Occipital lobe (tissue), 1 donor: ENCODE measurements at regions not wholly inside any gene's neighbourhood (a gene's known extent, or its start where the extent isn't known, plus 50 kb on each side); places are given as distances from the start of the nearest gene placed in this dataset.
"Not testable (repeated sequence)": the region's sequence is repeated elsewhere in the genome, so short reads cannot be mapped to it uniquely, and the experiment has no call there.

Experiments
- DNase-seq: peaks from one replicate; lab custom pipeline; 2025; lab: John Stamatoyannopoulos, UW

DNA sequence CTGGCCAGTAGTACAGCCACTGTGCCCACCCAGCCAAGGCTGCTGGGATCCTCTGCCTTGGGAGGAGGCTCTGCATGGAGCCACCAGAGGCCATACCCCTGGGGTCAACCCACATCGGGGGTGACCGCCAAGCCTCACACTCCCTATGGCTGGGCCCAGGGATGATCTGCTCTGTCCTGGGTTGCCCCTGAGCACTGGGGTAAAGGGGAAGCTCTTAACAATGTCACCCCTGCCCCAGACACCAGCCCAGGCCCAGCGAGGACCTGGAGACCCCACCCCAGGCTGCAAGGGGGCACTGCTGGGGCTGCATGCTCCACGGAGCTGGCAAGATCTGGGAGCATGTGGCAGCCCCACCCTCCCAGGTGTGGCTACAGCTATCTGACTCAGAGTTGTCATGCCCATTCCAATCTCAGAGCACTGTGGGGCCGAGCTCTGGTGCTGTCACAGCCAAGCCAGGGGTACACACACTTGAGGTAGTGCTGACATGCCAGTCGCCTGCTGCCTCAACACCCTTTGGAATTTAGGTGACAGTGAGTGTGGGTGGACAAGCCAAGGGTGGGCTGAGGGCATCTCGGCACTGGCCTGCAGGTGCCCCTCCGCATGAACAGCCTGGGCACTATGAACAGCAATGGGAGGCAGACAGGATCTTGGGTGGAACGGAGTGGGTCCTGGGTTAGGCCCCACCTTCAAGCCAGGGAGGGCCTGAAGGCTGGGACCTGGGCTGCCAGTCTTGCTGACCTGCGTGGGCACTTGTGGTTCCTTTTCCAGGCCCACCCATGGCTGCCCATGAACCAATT is 427.7 kb downstream of the LRRIQ3 start:
- no peak for DNase-seq

- no peak for DNase-seq
These were observed 431.1 kb downstream of the LRRIQ3 start for GRCh38 chr1:73766786-73767348.

GRCh38 chr1:73765551-73766233 is 432.3 kb downstream of the LRRIQ3 start:
- DNase-seq = no peak

DNA sequence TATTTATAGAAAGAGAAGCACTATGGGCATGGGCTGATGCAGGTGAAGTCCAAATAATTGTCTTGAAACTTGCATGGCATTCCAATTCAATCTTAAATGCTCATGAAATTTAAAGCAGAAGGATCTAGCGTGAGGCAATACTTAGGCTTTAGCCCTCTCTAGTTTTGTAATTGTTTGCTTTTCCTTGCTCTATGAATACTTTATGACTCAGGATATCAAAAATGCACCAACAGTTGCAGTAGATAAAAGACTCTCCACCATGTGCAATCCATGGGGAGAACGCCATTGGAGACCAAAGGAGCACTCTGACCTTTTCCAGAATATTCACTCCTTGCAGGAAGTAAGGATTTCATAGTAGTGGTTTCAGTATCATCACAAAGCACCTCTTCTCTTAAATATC is 436.4 kb downstream of the LRRIQ3 start:
- DNase-seq = no peak

GRCh38 chr1:73759011-73759410 is 439.0 kb downstream of the LRRIQ3 start:
- DNase-seq = no peak

- no peak for DNase-seq
These were observed 441.2 kb downstream of the LRRIQ3 start for GRCh38 chr1:73756817-73757216.

DNA sequence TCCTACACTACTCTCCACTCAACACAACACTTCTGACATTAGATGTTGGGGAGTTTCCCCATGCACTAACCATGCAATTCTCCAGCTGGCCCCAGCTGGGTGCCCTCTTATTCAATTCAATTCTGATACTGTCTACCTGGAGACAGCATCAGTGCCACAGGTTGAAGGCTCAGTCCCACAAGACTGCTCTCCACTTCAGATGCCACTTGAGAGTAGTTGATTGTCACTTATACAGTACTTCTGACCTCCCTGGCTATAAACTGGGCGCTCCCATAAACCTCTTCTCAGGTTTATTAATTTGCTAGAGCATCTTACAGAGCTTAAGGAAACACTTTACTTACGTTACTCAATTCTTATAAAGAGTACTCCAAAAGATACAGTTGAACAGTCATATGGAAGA is 442.3 kb downstream of the LRRIQ3 start:
- DNase-seq = no peak

GRCh38 chr1:73749996-73750395 is 448.0 kb downstream of the LRRIQ3 start:
- no peak for DNase-seq

GRCh38 chr1:73744985-73745384 is 453.0 kb downstream of the LRRIQ3 start:
- DNase-seq = no peak

DNA sequence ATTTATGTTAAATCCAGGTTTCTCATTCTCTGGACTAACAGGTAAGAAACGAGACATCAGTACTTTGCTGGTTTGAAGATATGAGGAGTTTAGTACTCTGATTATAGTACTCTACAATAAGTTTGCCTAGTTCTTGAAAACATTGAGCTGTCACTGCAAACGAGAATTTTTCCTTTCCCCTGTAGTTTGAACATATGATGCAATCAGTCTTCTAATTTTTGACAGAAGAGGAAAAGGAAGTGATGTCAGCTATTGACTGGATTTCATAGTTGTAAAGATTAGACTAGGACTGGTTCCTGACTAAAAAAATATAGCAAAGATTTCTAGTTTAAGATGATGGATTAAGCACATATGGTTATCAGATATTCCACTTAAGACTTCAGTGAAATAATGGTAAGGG is 461.9 kb downstream of the LRRIQ3 start:
- DNase-seq = no peak

DNA sequence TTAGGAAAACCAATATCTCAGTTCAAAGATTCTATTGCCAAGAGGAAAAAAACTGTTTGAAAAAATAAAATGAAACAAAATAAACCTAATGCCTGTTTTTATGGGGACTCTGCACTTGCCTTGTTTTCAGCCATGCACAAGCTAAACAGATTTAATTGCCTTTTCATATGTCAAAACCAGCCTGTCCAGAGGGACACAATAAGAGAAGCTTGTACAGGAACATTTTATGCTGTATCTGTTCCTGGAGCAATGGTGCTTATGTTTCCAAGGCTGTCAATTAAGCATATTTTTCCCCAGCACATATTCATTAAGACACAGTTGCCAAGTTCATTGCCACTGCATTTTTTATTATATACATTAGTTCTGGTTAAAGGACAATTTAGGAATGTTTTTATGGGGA is 470.9 kb downstream of the LRRIQ3 start:
- no peak for DNase-seq

DNA sequence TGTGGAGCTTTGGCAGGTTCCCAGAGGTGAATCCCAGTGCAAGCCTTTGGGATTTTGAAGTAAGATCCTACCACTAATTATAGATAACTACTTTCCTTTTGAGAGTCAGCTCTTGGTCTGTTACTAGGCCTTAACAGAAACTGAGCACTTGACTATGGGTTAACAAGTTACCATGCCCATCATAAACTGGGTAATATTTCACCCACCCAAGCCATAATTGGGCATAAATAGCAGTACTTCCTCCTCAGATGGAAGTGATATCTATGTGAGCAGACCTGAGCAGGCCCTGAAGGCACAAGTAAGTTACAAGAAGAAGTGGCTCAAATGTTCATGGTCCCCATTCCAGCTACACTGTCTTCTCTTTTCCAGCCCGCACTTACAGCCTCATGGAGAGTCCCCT is 475.9 kb downstream of the LRRIQ3 start:
- DNase-seq = no peak

DNA sequence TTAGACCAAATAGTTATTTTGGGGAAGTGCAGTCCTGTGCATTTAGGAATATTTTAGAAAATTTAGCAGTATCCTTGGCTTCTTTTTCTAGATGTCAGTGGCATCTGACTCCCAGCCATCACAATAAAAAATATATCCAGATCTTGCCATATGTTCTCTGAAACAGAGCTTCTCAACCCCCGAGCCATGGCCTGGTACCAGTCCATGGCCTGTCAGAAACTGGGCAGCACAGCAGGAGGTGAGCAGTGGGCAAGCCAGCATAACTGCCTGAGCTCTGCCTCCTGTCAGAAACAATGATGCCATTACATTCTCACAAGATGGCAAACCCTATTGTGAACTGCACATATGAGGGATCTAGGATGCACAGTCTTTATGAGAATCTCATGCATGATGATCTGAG is 480.0 kb downstream of the LRRIQ3 start:
- DNase-seq = no peak

- DNase-seq = no peak
These were observed 486.9 kb downstream of the LRRIQ3 start for GRCh38 chr1:73711089-73711488.

GRCh38 chr1:73701826-73702225 is 496.1 kb downstream of the LRRIQ3 start:
- DNase-seq = no peak

DNA sequence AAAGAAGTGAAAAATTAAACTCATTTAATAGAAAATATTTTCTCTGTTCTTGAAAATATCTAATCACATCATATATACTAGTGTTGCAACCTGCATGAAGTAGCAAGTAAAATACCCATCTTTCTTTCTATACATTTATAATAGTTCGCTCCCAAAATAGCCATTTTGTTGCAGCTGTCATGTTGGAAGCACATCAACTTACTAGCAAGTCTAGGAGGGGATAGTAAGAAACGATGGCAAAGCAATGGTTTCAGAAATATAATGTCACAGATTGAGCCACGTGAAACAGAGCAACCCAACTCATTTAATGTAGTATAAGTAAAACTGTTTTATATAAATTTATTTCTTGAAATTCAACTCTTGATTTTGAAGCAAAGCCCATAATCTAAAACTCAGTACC is 521.8 kb downstream of the LRRIQ3 start:
- DNase-seq = no peak

GRCh38 chr1:73674945-73675561 is 522.9 kb downstream of the LRRIQ3 start:
- DNase-seq = no peak

GRCh38 chr1:73673971-73674370 is 524.0 kb downstream of the LRRIQ3 start:
- DNase-seq = no peak

GRCh38 chr1:73671530-73671929 is 526.4 kb downstream of the LRRIQ3 start:
- no peak for DNase-seq

GRCh38 chr1:73667959-73668358 is 530.0 kb downstream of the LRRIQ3 start:
- DNase-seq = not testable (repeated sequence)

DNA sequence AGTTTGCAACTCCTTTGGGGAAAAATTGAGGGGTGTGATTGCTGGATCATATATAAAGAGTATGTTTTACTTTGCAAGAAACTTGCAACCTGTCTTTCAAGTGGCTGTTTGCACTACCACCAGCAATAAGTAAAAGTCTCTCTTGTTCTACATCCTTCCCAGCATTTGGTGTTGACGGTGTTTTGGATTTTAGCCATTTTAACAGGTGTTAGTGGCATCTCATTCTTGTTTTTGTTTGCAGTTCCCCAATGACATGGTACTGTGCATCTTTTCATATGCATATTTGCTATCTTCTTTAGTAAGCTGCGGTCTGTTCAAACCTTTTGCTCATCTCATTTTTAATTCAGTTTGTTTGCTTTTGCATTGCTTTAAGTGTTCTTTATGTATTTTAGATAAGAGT is 535.5 kb downstream of the LRRIQ3 start:
- DNase-seq = no peak

GRCh38 chr1:73659136-73659535 is 538.8 kb downstream of the LRRIQ3 start:
- no peak for DNase-seq
